Muscle layer of colon (tissue), 2 donors: ENCODE measurements at regions not wholly inside any gene's neighbourhood (a gene's known extent, or its start where the extent isn't known, plus 50 kb on each side); places are given as distances from the start of the nearest gene placed in this dataset.

Source experiments
- H3K27ac ChIP-seq: one replicate; pipeline ENCODE4 v1.7.0; 2013; ENCODE audit warnings: low read depth, mild to moderate bottlenecking, low read length, moderate library complexity
- H3K27me3 ChIP-seq, 2 donors: one replicate each; pipeline ENCODE4 v1.7.0; 2013; ENCODE audit warnings: low read length in 2 of 2, mild to moderate bottlenecking in 2 of 2; ENCODE audit not compliant: insufficient read depth in 2 of 2, control insufficient read depth in 1 of 2
- H3K36me3 ChIP-seq: one replicate; pipeline ENCODE4 v1.7.0; 2013; ENCODE audit warnings: mild to moderate bottlenecking, low read length; ENCODE audit not compliant: insufficient read depth
- H3K4me1 ChIP-seq: one replicate; pipeline ENCODE4 v1.7.0; 2013; ENCODE audit warnings: mild to moderate bottlenecking, low read length; ENCODE audit not compliant: insufficient read depth
- H3K4me3 ChIP-seq, 2 donors: one replicate each; pipeline ENCODE4 v1.7.0; 2013; ENCODE audit warnings: low read length in 2 of 2, low read depth in 1 of 2, mild to moderate bottlenecking in 1 of 2, moderate library complexity in 1 of 2
- H3K9ac ChIP-seq: one replicate; pipeline ENCODE4 v1.7.0; 2013; ENCODE audit warnings: low read length
- H3K9me3 ChIP-seq: one replicate; pipeline ENCODE4 v1.7.0; 2013; ENCODE audit warnings: mild to moderate bottlenecking, low read length
- donor health status: abdominal sarcoma.
- donor health status: Adenocarcinoma of cecum.

DNA sequence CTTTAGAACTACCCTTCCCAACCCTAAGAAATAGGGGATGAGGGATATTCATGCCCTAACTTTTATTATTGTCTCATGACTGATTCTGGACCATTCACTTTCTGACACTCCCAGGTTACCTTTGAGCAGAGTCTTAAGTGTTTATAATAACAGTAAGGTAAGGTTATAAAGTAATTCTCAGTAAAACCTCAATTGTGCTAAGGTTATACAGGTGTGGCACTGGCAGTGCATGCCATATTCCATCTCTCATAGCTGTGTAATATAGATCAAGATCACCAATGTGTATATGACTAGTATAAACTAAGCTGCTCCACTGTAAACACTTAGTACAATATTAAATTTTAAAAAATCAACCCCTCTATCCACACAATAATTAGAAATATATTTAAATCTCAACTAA is 89.1 kb downstream of the KCNJ2 start:
- H3K4me3 ChIP-seq = no peak overlapping the region
- H3K36me3 ChIP-seq = no peaks in the 10 kb centered on the region

DNA sequence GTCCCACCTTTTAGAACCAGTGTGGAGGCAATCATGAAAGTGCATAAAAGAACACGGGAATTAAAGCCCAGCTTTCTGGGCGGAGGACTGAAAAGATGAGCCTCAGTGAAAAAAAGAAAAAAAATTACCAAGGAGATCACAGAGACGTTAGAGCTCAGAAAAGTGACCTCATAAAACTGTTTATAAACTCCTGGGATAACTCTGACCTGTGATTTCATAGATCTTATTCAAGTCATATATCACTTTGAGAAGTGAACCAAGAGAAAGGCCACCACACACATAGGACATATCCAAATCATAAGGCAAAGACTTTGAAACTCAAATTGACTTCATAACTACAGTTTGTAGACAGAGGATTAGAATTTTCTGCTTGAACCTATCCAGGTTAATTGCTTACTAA is 90.1 kb downstream of the KCNJ2 start:
- Histone ChIP-seq H3K9me3 (no peaks in the 10 kb centered on the region), H3K4me1 (no peaks in the 10 kb centered on the region), H3K27me3 (no peaks in the 10 kb centered on the region), H3K27ac (no peak overlapping the region), H3K4me3 (no peak overlapping the region), H3K9ac (no peak overlapping the region), H3K36me3 (no peaks in the 10 kb centered on the region)

More for the DNA sequence above, 89.1 kb downstream of the KCNJ2 start:
- Histone ChIP-seq H3K9ac (no peak overlapping the region), H3K4me1 (no peaks in the 10 kb centered on the region), H3K9me3 (no peaks in the 10 kb centered on the region), H3K27ac (no peak overlapping the region), H3K27me3 (no peaks in the 10 kb centered on the region)

GRCh38 chr17:70261170-70261569 is 91.8 kb downstream of the KCNJ2 start:
- H3K9me3 ChIP-seq = no peaks in the 10 kb centered on the region
- H3K27ac ChIP-seq = no peak overlapping the region
- no peak overlapping the region for H3K9ac ChIP-seq
- H3K27me3 ChIP-seq = no peaks in the 10 kb centered on the region
- no peaks in the 10 kb centered on the region for H3K4me1 ChIP-seq
- no peaks in the 10 kb centered on the region for H3K36me3 ChIP-seq
- no peak overlapping the region for H3K4me3 ChIP-seq

GRCh38 chr17:70265471-70265870 is 96.1 kb downstream of the KCNJ2 start:
- no peak overlapping the region for H3K9ac ChIP-seq
- no peak overlapping the region for H3K27ac ChIP-seq
- no peaks in the 10 kb centered on the region for H3K27me3 ChIP-seq
- H3K36me3 ChIP-seq = no peaks in the 10 kb centered on the region
- H3K4me3 ChIP-seq = no peak overlapping the region
- no peaks in the 10 kb centered on the region for H3K9me3 ChIP-seq
- no peaks in the 10 kb centered on the region for H3K4me1 ChIP-seq

GRCh38 chr17:70266394-70266793 is 97.1 kb downstream of the KCNJ2 start:
- H3K27ac ChIP-seq = no peak overlapping the region
- H3K36me3 ChIP-seq = no peaks in the 10 kb centered on the region
- no peak overlapping the region for H3K9ac ChIP-seq
- H3K9me3 ChIP-seq = no peaks in the 10 kb centered on the region
- no peaks in the 10 kb centered on the region for H3K4me1 ChIP-seq
- H3K27me3 ChIP-seq = no peaks in the 10 kb centered on the region
- no peak overlapping the region for H3K4me3 ChIP-seq

GRCh38 chr17:70268383-70268782 is 99.1 kb downstream of the KCNJ2 start:
- Histone ChIP-seq H3K9ac (no peak overlapping the region), H3K27ac (no peak overlapping the region), H3K4me1 (no peaks in the 10 kb centered on the region)

DNA sequence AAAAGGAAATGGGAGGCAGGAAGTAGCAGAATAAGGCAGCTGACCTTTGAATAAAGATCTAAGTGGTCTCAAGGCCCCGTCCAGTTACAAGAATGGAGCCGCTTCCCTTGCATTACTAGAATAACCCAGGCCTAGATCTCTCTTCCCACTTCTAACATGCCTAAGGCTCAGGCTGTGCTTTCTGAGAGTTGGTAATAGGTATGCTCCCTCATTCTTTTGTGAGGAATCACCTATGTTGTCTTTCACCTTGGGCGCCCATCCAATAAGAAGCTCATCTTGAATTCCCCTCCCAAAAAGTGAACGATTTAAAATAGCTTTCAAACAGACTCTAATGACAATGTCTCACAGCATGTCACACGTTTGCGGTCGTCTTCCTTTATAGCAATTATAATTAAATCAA is 101.2 kb downstream of the KCNJ2 start:
- no peak overlapping the region for H3K4me3 ChIP-seq
- H3K4me1 ChIP-seq = no peaks in the 10 kb centered on the region
- H3K27ac ChIP-seq = no peak overlapping the region
- no peaks in the 10 kb centered on the region for H3K36me3 ChIP-seq
- no peaks in the 10 kb centered on the region for H3K9me3 ChIP-seq
- no peak overlapping the region for H3K9ac ChIP-seq
- no peaks in the 10 kb centered on the region for H3K27me3 ChIP-seq

More at GRCh38 chr17:70268383-70268782, 99.1 kb downstream of the KCNJ2 start:
- Histone ChIP-seq H3K4me3 (no peak overlapping the region), H3K9me3 (no peaks in the 10 kb centered on the region), H3K36me3 (no peaks in the 10 kb centered on the region), H3K27me3 (no peaks in the 10 kb centered on the region)

GRCh38 chr17:70271200-70271599 is 101.9 kb downstream of the KCNJ2 start:
- H3K27me3 ChIP-seq = no peaks in the 10 kb centered on the region
- H3K9ac ChIP-seq = no peak overlapping the region
- no peaks in the 10 kb centered on the region for H3K36me3 ChIP-seq
- no peak overlapping the region for H3K4me3 ChIP-seq
- H3K27ac ChIP-seq = no peak overlapping the region
- H3K9me3 ChIP-seq = no peaks in the 10 kb centered on the region
- no peaks in the 10 kb centered on the region for H3K4me1 ChIP-seq

DNA sequence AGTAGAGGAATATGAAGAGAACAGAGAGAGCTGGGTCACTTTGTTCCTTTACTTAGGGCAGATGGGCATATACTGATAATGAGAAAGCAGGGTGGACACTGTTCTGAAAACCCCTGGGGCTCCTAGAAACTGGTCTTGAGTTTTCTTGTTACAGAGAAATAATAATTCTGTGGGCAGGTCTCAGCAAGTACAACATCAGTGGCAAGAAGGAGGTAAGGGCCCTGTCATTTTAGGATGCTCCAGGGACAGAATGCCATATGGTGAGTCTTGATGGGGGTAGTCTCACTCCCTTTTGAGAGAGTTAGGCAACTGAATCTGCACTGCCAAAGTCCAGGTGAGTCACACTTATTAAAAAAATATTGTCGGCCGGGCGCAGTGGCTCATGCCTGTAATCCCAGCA is 102.3 kb downstream of the KCNJ2 start:
- H3K27ac ChIP-seq = no peak overlapping the region
- H3K4me3 ChIP-seq = no peak overlapping the region
- no peaks in the 10 kb centered on the region for H3K36me3 ChIP-seq
- H3K27me3 ChIP-seq = no peaks in the 10 kb centered on the region
- H3K9me3 ChIP-seq = no peaks in the 10 kb centered on the region
- no peaks in the 10 kb centered on the region for H3K4me1 ChIP-seq
- no peak overlapping the region for H3K9ac ChIP-seq

DNA sequence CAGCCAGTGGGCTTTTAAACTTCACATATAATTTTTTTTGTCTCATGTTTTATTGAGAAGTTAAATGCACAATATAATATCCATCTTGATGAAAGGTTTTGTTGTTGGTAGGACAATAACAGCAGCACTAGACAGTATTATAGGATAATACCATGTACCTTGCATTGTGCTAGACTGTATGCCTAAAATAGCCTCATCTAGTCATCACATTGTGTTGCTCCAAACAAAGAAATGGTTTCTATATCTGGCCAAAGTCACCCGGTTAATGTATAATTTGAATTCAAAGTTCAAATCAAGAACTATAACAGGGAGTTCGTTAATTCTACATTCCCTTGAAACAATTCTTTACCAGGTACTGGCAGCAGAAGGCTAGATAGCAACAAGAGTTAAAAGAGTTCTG is 104.9 kb downstream of the KCNJ2 start:
- H3K9me3 ChIP-seq = no peaks in the 10 kb centered on the region
- no peak overlapping the region for H3K9ac ChIP-seq
- H3K4me3 ChIP-seq = no peak overlapping the region
- no peaks in the 10 kb centered on the region for H3K36me3 ChIP-seq
- H3K27me3 ChIP-seq = no peaks in the 10 kb centered on the region
- H3K4me1 ChIP-seq = no peaks in the 10 kb centered on the region
- H3K27ac ChIP-seq = no peak overlapping the region

DNA sequence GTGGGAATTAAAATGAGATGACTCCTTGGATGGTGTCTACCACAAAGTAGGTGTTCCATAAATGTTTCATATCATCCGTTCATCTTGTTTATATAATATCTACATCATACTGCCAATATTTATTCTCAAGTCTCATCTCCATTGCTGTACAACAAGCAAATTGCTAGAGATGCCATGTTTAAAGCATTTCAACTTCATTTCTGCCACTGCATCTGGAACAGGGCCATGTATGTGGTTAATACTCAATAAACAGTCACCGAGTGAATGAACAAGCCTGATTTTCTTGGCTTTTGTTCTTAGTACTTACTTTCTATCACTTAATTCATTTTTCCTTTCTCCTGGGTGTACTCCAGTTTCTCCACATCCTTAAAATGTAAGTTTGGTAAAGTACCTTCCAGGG is 107.6 kb downstream of the KCNJ2 start:
- no peaks in the 10 kb centered on the region for H3K36me3 ChIP-seq
- H3K27me3 ChIP-seq = no peaks in the 10 kb centered on the region
- no peaks in the 10 kb centered on the region for H3K9me3 ChIP-seq
- no peak overlapping the region for H3K9ac ChIP-seq
- no peaks in the 10 kb centered on the region for H3K4me1 ChIP-seq
- H3K27ac ChIP-seq = no peak overlapping the region
- no peak overlapping the region for H3K4me3 ChIP-seq

- Histone ChIP-seq H3K27me3 (no peaks in the 10 kb centered on the region), H3K4me1 (no peaks in the 10 kb centered on the region), H3K36me3 (no peaks in the 10 kb centered on the region), H3K4me3 (no peak overlapping the region), H3K27ac (no peak overlapping the region), H3K9ac (no peak overlapping the region), H3K9me3 (no peaks in the 10 kb centered on the region)
These were observed 109.6 kb downstream of the KCNJ2 start for GRCh38 chr17:70278844-70279462.
